ENCODE measurements at regions not wholly inside any gene's neighbourhood (a gene's known extent, or its start where the extent isn't known, plus 50 kb on each side); places are given as distances from the start of the nearest gene placed in this dataset.
"Not testable (repeated sequence)": the region's sequence is repeated elsewhere in the genome, so short reads cannot be mapped to it uniquely, and the experiment has no call there.

DNA sequence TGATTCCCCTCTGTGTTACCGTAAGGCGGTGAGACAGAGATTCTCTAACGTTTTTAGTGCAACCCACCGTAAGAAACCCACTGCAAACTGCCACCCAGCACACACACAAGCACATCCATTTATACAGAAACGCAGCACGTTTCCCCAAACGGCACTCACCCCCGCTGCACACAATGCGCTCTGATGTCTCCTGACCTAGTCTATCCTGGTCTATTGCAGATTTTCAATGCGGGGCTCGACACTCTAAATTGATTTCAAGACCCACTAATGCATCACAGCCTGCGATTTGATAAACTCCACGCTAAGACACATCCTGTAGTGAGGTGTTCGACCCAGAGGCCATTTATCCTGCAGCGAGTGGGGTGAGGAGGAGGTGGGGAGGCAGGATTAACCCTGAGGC is 63.7 kb upstream of the SULF2 start:
- H3K9me3 Mint-ChIP-seq: peaks cover 17% of the 10 kb centered on the region
- TF ChIP-seq SMAD4 (CRISPR knock-in tag; IDR thresholded peaks at IDR 0.05) (no peak), ESRRA (CRISPR knock-in tag; IDR thresholded peaks at IDR 0.05; ENCODE audit: borderline replicate concordance) (no peak), TP53 (CRISPR knock-in tag; IDR thresholded peaks at IDR 0.05) (no peak), RELA (CRISPR knock-in tag; IDR thresholded peaks at IDR 0.05; ENCODE audit: borderline replicate concordance) (no peak), RORB (CRISPR knock-in tag; IDR thresholded peaks at IDR 0.05) (no peak), ZNF423 (CRISPR knock-in tag; IDR thresholded peaks at IDR 0.05) (no peak), SP1 (CRISPR knock-in tag; conservative IDR thresholded peaks at IDR 0.05) (no peak), ZNF416 (CRISPR knock-in tag; IDR thresholded peaks at IDR 0.05) (no peak), ATF1 (CRISPR knock-in tag; IDR thresholded peaks at IDR 0.05) (no peak), MYBL2 (CRISPR knock-in tag; IDR thresholded peaks at IDR 0.05) (no peak)
- TF ChIP-seq, protein P1, sequence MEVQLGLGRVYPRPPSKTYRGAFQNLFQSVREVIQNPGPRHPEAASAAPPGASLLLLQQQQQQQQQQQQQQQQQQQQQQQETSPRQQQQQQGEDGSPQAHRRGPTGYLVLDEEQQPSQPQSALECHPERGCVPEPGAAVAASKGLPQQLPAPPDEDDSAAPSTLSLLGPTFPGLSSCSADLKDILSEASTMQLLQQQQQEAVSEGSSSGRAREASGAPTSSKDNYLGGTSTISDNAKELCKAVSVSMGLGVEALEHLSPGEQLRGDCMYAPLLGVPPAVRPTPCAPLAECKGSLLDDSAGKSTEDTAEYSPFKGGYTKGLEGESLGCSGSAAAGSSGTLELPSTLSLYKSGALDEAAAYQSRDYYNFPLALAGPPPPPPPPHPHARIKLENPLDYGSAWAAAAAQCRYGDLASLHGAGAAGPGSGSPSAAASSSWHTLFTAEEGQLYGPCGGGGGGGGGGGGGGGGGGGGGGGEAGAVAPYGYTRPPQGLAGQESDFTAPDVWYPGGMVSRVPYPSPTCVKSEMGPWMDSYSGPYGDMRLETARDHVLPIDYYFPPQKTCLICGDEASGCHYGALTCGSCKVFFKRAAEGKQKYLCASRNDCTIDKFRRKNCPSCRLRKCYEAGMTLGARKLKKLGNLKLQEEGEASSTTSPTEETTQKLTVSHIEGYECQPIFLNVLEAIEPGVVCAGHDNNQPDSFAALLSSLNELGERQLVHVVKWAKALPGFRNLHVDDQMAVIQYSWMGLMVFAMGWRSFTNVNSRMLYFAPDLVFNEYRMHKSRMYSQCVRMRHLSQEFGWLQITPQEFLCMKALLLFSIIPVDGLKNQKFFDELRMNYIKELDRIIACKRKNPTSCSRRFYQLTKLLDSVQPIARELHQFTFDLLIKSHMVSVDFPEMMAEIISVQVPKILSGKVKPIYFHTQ (CRISPR knock-in tag; IDR thresholded peaks at IDR 0.05): no peak
- TF ChIP-seq, protein P2, sequence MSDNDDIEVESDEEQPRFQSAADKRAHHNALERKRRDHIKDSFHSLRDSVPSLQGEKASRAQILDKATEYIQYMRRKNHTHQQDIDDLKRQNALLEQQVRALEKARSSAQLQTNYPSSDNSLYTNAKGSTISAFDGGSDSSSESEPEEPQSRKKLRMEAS (CRISPR knock-in tag; IDR thresholded peaks at IDR 0.05): no peak
- TF ChIP-seq, protein P3, sequence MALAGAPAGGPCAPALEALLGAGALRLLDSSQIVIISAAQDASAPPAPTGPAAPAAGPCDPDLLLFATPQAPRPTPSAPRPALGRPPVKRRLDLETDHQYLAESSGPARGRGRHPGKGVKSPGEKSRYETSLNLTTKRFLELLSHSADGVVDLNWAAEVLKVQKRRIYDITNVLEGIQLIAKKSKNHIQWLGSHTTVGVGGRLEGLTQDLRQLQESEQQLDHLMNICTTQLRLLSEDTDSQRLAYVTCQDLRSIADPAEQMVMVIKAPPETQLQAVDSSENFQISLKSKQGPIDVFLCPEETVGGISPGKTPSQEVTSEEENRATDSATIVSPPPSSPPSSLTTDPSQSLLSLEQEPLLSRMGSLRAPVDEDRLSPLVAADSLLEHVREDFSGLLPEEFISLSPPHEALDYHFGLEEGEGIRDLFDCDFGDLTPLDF (CRISPR knock-in tag; IDR thresholded peaks at IDR 0.05): no peak
- DNase-seq (ENCODE audit: low spot score): no peak
- peaks cover 6% of the 10 kb centered on the region for H3K4me1 Mint-ChIP-seq
- ChIA-PET CTCF (no interaction called here), POLR2A (no interaction called here)
- H3K27me3 Mint-ChIP-seq (ENCODE audit: low read depth): no peaks in the 10 kb centered on the region
- H3K36me3 Mint-ChIP-seq: peaks cover 6% of the 10 kb centered on the region
- H3K27ac Mint-ChIP-seq: no peak overlapping the region
- H3K4me3 Mint-ChIP-seq: no peak overlapping the region
- no peak for ATAC-seq

DNA sequence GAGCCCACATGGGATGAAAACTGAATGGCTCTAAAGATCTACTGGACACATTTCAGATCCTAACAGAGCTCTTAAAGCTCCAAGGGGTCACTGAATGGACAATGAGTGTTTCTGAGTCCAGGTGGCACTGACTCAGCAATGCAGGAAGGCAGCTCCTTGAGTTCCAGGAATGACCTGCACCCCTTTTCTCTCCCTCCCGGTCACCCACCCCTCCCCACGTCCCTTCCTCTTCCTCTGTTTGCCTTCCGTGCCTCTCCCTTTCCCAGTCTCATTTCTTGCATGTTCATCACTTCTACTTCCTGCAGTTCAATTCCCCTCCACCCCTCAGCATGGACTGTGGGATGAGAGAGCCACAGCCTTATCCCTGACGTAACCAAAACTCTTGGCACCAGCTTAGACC is 63.3 kb upstream of the SULF2 start:
- H3K36me3 Mint-ChIP-seq; CTCF ChIA-PET; H3K27me3 Mint-ChIP-seq (ENCODE audit: low read depth); H3K27ac Mint-ChIP-seq; DNase-seq (ENCODE audit: low spot score); POLR2A ChIA-PET; H3K4me3 Mint-ChIP-seq; ATAC-seq; H3K4me1 Mint-ChIP-seq: not testable (repeated sequence)
- peaks cover 17% of the 10 kb centered on the region for H3K9me3 Mint-ChIP-seq

DNA sequence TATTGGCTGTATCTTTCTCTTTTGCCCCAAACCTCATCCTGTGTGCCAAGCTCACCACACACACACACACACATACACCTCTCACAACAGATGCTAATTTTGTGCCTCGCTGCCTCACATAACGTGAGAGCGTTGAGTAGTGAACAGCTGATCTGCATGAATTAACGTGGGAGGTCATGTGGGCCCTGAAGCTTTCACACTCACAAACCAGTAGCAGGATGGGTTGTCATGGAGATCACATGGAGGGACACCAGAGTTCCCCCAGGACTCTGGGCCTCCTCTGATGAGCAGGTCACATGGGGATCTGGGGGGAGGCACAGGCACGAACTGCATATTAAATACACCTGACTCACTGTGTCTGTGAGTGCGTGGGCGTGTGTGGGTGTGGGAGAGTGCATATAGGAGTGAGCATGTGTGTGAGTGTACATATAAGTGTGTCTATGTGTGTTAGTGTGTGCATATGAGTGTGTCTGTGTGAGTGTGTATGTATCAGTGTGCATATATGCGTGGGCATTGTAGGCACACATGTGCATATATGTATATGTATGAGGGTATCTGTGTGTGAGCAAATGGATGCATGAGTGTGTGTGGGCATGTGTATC is 62.7 kb upstream of the SULF2 start:
- Mint-ChIP-seq H3K36me3 (peaks cover 6% of the 10 kb centered on the region), H3K27me3 (ENCODE audit: low read depth) (no peaks in the 10 kb centered on the region), H3K4me3 (no peak overlapping the region), H3K27ac (no peak overlapping the region), H3K9me3 (peaks cover 17% of the 10 kb centered on the region), H3K4me1 (peaks cover 14% of the 10 kb centered on the region)
- TF ChIP-seq CREM (CRISPR knock-in tag; IDR thresholded peaks at IDR 0.05) (no peak), RORB (CRISPR knock-in tag; IDR thresholded peaks at IDR 0.05) (no peak), CREB1 (CRISPR knock-in tag; IDR thresholded peaks at IDR 0.05) (no peak), NFYB (CRISPR knock-in tag; conservative IDR thresholded peaks at IDR 0.05; ENCODE audit: low read depth) (no peak)
- TF ChIP-seq, protein P4, sequence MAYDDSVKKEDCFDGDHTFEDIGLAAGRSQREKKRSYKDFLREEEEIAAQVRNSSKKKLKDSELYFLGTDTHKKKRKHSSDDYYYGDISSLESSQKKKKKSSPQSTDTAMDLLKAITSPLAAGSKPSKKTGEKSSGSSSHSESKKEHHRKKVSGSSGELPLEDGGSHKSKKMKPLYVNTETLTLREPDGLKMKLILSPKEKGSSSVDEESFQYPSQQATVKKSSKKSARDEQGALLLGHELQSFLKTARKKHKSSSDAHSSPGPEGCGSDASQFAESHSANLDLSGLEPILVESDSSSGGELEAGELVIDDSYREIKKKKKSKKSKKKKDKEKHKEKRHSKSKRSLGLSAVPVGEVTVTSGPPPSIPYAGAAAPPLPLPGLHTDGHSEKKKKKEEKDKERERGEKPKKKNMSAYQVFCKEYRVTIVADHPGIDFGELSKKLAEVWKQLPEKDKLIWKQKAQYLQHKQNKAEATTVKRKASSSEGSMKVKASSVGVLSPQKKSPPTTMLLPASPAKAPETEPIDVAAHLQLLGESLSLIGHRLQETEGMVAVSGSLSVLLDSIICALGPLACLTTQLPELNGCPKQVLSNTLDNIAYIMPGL (CRISPR knock-in tag; IDR thresholded peaks at IDR 0.05): no peak
- TF ChIP-seq, protein P5, sequence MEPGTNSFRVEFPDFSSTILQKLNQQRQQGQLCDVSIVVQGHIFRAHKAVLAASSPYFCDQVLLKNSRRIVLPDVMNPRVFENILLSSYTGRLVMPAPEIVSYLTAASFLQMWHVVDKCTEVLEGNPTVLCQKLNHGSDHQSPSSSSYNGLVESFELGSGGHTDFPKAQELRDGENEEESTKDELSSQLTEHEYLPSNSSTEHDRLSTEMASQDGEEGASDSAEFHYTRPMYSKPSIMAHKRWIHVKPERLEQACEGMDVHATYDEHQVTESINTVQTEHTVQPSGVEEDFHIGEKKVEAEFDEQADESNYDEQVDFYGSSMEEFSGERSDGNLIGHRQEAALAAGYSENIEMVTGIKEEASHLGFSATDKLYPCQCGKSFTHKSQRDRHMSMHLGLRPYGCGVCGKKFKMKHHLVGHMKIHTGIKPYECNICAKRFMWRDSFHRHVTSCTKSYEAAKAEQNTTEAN (CRISPR knock-in tag; IDR thresholded peaks at IDR 0.05): no peak
- TF ChIP-seq, protein P6, sequence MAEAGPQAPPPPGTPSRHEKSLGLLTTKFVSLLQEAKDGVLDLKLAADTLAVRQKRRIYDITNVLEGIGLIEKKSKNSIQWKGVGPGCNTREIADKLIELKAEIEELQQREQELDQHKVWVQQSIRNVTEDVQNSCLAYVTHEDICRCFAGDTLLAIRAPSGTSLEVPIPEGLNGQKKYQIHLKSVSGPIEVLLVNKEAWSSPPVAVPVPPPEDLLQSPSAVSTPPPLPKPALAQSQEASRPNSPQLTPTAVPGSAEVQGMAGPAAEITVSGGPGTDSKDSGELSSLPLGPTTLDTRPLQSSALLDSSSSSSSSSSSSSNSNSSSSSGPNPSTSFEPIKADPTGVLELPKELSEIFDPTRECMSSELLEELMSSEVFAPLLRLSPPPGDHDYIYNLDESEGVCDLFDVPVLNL (CRISPR knock-in tag; IDR thresholded peaks at IDR 0.05; ENCODE audit: borderline replicate concordance, low read depth): no peak
- ChIA-PET POLR2A (no interaction called here), CTCF (no interaction called here)
- no peak for ATAC-seq
- no peak for DNase-seq (ENCODE audit: low spot score)

DNA sequence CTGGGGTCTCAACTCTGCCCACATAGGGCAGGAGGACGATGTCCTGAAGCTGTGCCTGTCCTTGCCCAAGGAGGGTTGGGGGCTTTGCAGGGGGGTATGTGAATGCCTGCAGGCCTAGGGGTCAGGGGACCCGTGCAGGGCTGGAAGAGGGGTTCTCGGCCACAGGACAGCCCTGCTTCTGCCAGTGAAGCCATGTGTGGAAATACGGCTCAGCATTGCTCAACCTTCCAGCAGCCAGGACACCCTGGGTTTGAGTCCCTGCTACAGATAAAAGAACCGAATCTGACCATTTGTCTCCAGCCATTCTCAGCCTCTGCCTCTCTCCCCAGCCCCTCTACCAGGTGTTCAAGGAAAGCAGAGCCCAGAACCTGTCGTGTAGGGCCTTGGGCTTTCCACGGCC is 61.9 kb upstream of the SULF2 start:
- POLR2A ChIA-PET, H3K27ac Mint-ChIP-seq: not testable (repeated sequence)

DNA sequence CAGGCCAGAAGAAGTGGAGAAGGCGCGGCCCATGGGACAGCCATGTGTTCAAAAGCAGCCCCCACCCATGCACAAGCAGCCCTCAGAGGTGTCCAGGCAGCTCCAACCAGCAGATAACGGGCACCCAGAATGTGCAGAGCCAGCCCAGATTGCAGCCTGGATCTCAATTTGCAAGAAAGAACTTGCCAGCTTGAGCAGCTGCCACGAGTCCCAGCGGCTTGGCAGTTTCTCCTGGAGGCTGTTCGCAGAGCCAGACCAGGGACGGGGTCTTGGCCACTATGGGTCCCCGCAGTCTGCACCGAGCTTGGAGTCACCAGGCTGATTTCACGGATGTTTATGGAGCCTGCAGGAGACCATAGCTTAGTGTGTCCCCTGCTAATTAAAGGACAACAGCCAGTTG is 61.4 kb upstream of the SULF2 start:
- H3K4me3 Mint-ChIP-seq, CTCF ChIA-PET: not testable (repeated sequence)

More for the DNA sequence above, 61.9 kb upstream of the SULF2 start:
- H3K36me3 Mint-ChIP-seq; H3K9me3 Mint-ChIP-seq; DNase-seq (ENCODE audit: low spot score); H3K27me3 Mint-ChIP-seq (ENCODE audit: low read depth); H3K4me3 Mint-ChIP-seq; CTCF ChIA-PET; ATAC-seq: not testable (repeated sequence)
- H3K4me1 Mint-ChIP-seq: peaks cover 16% of the 10 kb centered on the region

More for the DNA sequence above, 61.4 kb upstream of the SULF2 start:
- ATAC-seq; H3K9me3 Mint-ChIP-seq; H3K27ac Mint-ChIP-seq; POLR2A ChIA-PET; DNase-seq (ENCODE audit: low spot score); H3K27me3 Mint-ChIP-seq (ENCODE audit: low read depth); H3K36me3 Mint-ChIP-seq: not testable (repeated sequence)
- H3K4me1 Mint-ChIP-seq: peaks cover 16% of the 10 kb centered on the region
